GM18907 (cell line): ENCODE measurements at regions not wholly inside any gene's neighbourhood (a gene's known extent, or its start where the extent isn't known, plus 50 kb on each side); places are given as distances from the start of the nearest gene placed in this dataset.
"Not testable (repeated sequence)": the region's sequence is repeated elsewhere in the genome, so short reads cannot be mapped to it uniquely, and the experiment has no call there.

Experiments
- ATAC-seq: cut with Tn5 transposase; IDR thresholded peaks from one replicate; pipeline ENCODE4 v1.9.1; 2021; ENCODE audit warnings: mild to moderate bottlenecking, moderate library complexity; ENCODE audit not compliant: unreplicated experiment

DNA sequence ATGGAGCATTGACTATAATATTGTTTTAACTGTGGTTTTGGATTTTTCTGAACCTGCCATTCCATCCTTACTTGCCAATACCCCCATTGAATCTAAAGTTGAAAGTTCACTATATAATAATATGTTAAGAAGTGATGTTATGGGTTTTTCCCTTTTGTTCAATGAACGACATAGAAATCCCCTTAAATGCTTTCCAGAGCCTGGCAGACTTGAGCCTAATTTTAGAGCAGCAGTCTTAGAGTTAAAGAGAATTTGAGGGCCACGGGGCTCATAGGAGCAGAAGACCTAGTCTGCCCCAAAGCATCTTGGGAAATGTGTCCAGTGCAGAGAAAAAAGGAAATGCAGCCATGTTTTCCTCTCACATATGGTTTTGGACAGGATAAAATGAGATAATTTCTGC, 146.1 kb upstream of the SLC44A1 start:
- ATAC-seq = peak; percentile 74

DNA sequence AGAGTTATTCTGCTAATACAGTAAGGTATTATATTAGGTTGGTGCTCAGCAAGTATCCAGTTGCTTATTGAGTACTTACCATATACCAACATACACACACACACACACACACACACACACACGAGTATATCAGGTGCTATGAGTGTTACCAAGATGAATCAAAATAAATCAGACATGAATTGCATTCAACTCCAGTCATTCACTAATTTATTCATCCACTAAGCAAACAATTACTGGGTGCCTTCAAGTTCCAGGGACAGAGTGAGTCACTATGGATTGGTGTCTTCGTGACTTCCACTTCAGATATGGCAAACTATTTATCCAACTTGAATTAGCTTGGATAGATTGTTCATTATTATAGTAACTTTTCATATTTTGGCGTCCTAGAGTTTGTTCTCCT, 140.7 kb upstream of the SLC44A1 start:
- no peak for ATAC-seq

DNA sequence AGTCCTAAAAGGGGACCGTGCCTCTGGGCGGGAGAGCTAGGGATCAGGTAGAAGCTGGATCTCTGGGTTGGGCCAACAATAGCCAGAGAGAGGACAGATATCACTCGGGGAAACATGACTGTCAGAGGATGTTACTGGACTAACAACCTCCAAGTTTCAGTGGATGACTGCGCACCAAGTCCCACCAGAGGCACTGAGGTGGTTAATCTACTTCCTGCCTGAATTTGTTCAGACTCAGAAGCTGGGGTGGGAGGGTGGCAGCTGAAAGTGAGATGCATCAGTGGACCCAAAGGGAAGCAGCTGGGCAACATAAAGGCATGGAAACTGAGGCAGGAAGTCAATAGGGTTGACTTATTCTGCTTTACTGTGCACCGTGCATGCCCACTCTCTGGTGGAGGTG, 130.1 kb upstream of the SLC44A1 start:
- peak; percentile 87 for ATAC-seq

DNA sequence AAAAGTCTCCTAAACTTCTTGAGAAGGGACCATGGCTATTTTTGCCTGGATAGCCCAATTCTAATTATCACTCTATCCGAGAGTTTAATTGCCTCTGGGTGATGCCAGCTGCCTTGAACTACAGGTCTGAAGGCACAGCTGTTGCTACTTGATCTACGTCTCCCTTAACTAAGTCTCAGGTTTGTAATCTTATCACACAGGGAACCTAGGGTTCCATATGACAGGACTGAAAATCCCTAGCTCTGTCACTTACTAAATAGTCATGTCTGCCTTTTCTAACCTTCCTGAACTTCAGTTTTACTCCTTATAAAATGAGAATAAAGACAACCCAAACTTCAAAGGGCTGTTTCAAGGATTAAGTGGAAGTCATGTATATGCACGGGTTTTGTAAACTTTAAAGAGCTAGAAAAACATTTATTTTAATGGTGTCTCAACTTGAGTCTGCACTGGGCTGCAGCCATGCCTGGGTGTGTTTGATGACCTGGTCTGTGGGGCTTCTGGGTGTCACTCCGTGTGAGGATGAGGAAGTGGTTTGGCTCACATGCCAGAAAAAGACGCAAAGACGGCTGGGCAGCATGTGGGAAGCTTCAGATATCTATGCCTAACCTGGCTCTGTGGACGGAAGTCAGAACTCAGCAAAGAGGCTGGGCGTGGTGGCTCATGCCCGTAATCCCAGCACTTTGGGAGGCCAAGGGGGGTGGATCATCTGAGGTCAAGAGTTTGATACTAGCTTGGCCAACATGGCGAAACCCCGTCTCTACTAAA, 129.3 kb upstream of the SLC44A1 start:
- ATAC-seq = peak; percentile 89

DNA sequence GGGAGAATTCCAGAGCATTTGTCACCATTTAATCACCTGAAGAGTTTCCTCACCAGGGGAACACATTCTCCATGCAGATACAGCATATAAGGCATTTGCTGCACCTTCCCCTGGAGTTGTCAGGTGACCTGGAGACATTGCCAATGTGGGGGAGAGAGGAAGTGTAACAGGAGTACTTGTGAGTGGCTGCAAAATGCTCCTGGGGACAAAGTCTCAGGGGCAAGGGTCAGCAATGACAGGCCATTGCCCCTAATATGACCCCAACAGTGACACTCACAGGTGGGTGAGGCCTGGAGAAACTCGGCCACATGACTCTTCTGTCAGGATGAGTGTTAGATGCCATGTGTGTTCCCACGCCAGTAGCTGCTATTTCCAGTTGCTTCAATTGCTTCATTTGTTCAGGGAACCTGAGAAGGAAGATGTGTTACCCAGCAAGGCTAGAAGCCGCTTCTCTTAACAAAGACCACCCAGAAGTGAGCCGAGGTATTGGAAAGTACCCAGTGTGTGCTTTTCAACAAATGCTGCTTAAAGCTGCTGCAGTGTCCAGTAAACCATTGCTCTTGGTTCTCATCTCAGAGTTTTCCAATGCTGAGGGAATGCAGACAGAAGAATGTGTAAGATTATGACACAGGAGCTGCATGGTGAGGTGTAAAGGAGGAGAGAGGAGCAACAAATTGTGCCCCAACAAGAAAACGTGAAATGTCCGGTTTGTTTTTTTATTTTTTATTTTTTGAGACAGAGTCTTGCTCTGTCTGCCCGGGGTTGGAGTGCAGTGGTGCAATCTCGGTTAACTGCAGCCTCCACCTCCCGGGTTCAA, 128.2 kb upstream of the SLC44A1 start:
- no peak for ATAC-seq

DNA sequence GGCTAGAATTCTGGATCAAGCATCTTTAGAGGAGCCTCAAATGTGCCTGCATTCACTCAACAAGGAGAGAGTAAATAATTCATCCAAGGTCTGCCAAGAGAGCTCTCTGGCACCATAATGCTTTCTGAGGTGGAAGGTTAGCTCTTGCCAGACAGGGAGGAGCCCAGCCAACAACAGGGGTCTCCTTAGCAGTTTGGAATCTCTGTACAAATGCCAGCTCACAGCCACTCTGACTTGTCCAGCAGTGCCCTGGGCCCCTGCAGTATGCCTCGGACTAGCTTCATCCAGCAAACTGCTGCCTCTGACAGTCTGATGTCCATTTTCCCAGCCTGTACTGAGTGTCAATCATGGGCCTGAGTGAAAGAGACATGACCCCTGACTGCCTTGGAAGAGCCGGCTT, 127.2 kb upstream of the SLC44A1 start:
- ATAC-seq = no peak

DNA sequence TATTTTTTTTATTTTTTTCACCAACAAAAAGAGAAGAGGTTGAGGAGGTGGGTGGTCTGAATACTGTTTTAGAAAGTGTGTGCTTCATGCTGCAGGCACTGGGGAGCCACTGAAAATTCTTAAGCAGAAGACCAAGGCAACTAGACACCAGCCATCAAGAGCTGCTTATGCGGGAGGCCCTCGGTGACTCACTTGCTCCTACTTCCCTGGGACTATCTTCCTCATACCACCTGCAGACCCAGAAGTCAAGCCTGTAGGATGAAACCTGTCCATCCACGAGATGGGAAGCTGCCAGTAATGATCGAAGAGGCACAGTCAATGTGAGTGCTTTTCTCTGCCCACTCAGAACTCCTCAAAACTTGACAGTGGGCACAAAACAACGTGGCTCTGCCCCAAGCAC, 125.8 kb upstream of the SLC44A1 start:
- ATAC-seq = no peak

DNA sequence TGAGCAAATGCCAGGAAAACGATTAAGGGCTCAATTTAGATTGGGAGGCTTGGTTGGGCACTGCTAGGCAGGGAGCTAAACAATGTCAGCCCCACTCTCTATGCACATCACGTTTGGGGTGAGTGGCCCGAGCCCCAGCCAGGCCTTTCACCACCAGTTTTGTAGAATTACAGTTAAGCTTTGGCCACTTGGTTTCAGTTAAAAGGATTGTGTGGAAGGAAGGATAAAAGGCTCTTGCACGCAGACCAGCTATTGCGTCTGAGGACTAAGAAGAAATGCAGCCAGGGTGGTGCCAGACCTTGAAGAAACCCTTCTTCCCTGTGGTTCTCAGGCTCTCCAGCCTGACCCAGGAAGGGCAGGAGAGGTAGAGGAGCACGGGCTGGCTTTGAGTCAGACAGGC, 125.3 kb upstream of the SLC44A1 start:
- ATAC-seq = no peak

DNA sequence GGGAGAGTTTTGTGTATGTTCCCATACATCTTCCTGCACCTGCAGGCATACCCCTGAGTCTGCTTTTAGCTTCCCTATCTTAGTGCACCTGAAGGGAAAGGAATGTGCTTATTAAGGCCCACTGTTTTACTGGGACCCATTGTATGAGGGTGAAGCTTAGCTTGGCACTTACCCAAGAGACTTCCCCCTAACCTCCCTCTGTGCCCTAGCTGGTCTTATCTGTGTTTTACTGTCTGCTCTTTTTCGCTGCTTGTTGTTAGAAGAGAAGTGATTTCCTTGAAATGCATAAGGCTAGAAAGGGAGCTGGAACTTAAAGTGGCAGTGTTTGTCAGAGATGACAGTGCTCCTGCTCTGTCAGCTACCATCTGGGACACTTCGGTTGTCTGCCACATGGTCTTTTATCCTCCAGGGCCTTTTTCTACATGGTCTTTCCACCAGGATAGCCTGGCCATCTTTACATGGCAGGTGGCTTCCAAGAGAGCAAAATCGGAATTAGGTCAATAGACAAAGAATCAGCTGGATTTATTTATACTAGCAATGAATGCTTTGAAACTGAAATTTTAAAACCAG, 122.5 kb upstream of the SLC44A1 start:
- ATAC-seq = no peak

DNA sequence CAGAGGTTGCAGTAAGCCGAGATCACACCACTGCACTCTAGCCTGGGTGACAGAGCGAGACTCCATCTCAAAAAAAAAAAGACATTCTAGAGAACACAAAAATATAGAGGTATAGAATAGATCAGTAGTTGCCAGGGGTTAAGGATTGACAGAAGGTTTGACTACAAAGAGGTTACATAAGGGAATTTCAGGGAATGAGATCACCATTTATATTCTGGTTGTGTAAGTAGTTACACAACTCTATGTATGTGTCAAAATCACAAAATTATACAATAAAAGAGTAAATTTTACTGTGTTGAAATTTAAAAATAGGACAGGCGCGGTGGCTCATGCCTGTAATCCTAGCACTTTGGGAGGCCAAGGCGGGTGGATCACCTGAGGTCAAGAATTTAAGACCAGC, 119.9 kb upstream of the SLC44A1 start:
- ATAC-seq = not testable (repeated sequence)

DNA sequence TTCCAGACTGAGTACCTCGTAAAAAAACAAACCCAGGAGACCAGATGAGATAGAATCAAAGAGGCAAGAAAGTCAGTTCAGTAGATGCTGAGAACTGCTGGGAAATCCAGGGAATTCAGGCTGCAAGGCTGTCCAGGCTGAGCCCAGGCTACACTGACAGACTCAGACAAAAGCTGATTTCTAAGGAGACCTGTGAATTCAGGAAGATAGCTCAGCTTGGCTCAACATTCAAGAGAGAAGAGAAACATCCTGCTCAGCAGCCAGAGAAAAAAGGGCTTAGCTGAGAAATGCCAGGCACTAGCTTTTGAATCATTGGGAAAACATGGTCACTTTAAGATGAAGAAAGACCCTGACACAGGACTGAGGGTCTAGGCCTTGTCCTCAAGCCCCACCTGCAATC, 118.2 kb upstream of the SLC44A1 start:
- no peak for ATAC-seq

DNA sequence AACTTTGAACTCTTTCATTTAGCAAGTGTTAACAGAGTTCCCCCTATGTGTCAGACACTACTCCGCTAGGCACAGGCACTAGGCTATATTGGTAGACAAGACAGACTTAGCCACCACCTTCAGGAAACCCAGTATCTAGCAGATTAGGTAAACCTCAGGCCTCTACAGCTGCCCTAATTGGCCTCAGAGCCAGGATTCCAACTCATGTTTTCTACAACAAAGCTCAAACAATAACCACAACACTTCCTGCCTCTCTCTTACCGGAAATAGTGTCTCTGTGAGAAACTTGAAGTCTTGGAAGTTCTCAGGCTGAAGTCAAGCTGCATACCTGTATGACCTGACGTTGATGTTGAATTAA, 116.6 kb upstream of the SLC44A1 start:
- peak; percentile 100 for ATAC-seq

DNA sequence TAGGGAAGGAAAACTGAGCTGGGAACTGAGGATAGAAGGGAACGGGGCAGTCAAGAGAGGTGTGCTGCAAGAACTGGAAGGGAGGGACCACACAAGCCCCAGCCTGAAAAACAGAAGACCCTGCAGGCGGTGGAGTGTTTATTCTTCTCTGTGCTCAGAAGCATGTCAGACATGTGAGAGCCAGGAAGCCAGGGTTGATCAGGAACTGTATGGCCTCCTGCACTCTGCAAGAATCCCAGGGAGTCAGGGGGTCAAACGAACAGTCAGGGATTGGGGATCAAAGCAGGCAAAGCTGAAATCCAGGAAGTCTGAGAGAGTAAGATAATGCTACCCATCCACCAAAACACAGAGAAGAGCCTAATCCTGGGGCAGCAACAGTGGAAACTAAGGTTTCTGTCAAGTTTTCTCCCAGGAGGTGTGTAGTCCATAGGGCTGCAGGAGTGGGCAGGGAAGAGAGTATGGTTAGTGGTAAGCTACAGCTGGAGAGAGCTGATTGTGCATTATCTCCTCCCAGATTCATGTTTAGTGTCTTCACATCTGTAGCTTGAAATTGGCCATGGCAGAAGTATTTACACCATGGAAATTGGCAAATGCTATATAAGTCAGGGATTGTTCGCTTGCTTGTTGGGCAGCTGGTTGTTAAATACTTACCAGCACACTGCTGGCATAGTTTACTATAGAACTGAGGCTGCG, 115.4 kb upstream of the SLC44A1 start:
- ATAC-seq = no peak

DNA sequence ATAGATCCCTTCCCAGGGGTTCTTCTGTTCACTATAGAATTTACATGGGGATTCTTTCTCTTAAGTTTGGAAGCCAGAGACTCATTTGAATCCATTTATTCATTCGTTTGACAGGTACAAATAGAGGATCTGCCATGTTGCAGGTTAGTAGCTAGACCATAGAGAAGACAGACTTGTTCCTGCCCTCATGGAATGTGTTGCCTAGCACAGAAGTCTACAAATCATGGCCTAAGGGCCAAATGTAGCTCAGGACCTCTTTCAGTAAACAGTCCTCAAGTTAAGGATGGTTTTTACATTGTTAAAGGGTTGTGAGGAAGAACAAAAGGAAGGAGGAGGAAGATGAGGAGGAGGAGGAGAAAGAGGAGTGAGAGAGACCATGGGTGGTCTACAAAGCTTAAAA, 114.7 kb upstream of the SLC44A1 start:
- no peak for ATAC-seq

DNA sequence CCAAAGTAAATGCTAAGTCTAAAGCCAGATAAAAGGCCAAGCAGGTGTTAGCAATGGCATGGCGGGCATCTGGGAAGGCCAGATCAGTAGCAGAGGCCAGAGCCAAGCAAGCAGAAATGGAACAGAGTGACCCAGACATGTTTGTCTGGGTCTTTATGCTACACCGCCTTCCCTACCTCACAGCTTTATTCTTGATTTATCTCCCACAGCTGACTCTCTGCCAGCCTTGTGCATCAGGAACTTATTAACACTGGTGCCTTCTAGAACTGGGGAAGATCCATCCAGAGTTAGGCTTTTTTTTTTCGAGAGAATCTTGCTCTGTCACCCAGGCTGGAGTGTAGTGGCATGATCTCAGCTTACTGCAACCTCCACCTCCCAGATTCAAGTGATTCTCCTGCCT, 112.5 kb upstream of the SLC44A1 start:
- no peak for ATAC-seq

DNA sequence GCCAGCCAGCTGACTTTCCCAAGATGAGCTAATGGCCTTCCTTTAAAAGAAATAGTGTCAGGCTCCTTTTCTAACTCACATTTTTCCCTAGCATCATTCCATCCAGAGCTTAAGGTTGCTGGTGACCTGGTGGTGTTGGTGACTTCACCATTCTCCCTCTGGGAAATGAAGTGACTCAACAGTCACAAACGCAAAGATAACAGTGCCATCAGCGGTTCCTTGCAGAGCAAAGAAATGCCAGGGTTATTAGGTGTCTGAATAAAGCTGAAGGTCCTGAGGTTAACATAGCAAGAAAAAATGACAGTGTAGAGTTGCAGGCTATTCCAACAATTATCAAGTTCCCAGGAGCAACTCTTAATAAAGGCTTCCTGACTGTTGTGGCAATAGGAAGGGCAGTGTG, 111.8 kb upstream of the SLC44A1 start:
- no peak for ATAC-seq

DNA sequence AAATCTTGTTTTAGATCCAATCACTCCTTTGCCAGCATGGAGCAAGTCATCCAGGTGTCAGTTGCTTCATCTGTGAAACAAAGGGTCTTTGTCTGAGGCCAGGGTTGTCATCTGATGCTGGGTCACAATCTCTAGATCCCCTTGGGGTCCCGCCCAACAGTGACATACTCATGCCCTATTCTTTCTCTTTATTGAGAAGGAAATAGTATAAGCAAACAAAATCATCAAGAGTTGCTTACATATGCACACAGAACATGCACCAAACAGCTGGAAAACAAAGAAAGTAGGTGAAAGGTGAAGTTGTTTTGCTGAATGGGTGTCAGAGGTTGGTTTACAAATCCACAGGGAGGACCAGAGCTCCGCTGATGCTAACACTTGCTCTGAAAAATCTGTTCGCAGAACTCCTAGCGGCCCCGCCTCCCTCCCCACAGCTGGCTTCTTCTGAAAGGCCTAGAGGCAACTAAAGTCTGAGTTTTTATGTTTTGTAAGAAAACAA, 106.1 kb upstream of the SLC44A1 start:
- no peak for ATAC-seq

DNA sequence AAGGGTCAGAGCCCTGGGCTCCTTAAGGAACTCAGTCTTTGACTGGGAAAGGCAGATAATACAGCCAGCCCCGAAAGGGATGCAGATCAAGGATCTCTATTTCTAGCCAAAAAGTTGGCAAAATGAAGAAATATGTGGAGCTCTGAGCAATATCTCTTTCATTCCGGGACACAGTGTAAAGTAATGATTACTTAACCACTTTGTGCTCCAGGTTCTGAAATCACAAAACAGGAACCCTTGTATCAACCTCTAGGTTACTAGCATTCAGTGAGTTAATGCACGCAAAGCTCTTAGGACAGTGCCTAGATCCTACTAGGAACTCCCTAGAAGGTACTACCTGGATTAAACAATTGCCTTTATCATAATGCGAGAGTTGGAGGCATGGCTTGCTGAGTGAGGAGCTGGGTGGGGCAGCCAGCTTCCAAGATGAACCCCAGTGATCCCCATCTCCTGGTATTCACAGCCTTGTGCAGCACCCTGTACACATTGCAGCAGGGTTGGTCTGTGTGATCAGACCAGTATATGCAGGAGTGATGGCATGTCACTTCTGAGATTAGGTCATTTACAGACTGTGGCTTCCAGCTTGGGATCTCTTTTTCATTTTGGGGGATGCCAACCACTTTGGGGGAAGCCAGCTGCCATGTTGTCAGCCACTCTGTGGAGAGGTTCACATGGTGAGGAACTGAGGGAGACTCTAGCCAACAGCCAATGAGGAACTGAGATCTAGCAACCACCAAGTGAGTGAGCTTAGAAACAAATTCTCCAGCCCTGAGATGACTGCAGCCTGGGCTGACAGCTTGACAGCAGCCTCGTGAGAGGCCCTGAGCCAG, 103.1 kb upstream of the SLC44A1 start:
- ATAC-seq = peak; percentile 93

DNA sequence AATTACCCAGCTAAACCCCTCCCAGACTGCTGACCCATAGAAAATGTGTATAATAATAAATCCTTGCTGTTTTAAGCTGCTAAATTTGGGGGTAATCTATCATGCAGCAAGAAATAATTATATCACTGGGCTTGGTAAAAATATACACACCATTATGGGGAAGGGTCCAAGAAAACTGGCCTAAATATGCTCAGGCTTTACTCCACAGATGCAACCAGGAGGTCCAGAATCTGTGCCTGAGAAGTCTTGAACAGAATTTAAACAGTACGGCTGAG, 102.5 kb upstream of the SLC44A1 start:
- no peak for ATAC-seq

DNA sequence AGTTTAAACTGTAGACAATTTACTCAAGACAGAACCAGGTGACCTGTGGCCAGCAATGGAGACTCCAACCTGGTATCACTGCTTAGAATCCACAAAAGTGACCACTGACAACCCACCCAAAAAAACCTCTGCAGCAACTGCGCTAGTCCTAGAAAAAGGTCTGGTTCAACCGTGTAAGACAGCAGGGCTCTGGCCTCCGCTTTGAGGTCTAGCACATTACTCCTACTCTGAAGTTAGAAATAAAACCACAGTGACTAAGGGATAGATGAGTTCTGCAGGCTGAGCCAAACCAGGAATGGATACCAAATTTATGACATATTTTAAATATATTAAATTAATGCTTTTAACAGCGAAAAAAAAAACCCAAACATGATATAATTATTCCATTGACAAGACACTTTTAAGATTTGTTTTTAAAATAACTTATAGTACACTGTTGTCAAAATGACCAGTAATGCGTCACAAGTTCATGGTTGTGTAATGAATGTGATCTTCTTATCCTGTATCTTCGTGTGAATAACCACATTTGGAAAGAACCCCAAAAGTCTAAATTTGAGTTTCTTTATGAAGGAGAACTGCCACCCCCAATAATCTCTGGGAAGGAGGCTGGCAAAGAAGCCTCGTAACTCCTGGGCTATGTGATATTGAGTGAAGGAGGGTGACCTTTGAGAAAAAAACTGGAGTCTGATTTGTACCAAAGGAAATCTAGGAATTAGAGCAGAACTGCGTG, 101.9 kb upstream of the SLC44A1 start:
- ATAC-seq = no peak
